ENCODE measurements at regions not wholly inside any gene's neighbourhood (a gene's known extent, or its start where the extent isn't known, plus 50 kb on each side); places are given as distances from the start of the nearest gene placed in this dataset.

GRCh38 chr1:5526822-5527551, 465.2 kb downstream of the NPHP4 start (continued):
- TF ChIP-seq REST (IDR thresholded peaks at IDR 0.05; ENCODE audit: low read depth) (no peak), FOSL1 (IDR thresholded peaks at IDR 0.05; ENCODE audit: low read depth) (no peak), SRF (IDR thresholded peaks at IDR 0.05; ENCODE audit: low read depth) (no peak), ELF1 (IDR thresholded peaks at IDR 0.05; ENCODE audit: borderline replicate concordance, low read depth) (no peak)

GRCh38 chr1:5526385-5526750, 465.9 kb downstream of the NPHP4 start:
- Histone ChIP-seq H3K9me2 (ENCODE audit: insufficient read depth) (no peaks in the 10 kb centered on the region), H4K20me1 (ENCODE audit: insufficient read depth) (no peaks in the 10 kb centered on the region), H3K79me2 (ENCODE audit: insufficient read depth, low read length) (no peaks in the 10 kb centered on the region), H3K4me2 (ENCODE audit: low read length) (no peak overlapping the region), H3K36me3 (ENCODE audit: control insufficient read depth in 1 of 2, insufficient read depth in 2 of 2, low read length in 2 of 2) (no peaks in the 10 kb centered on the region), H3K9me3 (ENCODE audit: control insufficient read depth in 1 of 2, insufficient read depth in 1 of 2, low read depth in 1 of 2, low read length in 2 of 2) (no peaks in the 10 kb centered on the region), H3K27me3 (ENCODE audit: insufficient read depth, low read length) (peaks cover 19% of the 10 kb centered on the region; the same call in 1 of the 2 replicates), H2AFZ (ENCODE audit: low read depth, low read length, poor library complexity, severe bottlenecking) (no peak overlapping the region), H3K4me1 (ENCODE audit: control insufficient read depth in 1 of 2, insufficient read depth in 2 of 2, low read length in 2 of 2) (no peaks in the 10 kb centered on the region), H3K27ac (ENCODE audit: low read depth, low read length) (no peak overlapping the region), H3K4me3 (replicated peaks in 1 of 2; ENCODE audit: low read depth in 1 of 2, low read length in 2 of 2) (no peak overlapping the region), H3K9ac (ENCODE audit: low read length) (no peak overlapping the region)
- CTCF ChIA-PET, result no interaction called here
- RAD21 ChIA-PET (ENCODE audit: low non-redundant PET in 1 of 2, low total read pairs in 2 of 2, uncharacterized antibody in 2 of 2, unreplicated experiment in 2 of 2), result no interaction called here
- POLR2A ChIA-PET, result no interaction called here
- intact Hi-C loops (cut with micrococcal nuclease), result no loop called here
- BruUV-seq (replicated peaks), result no TSS peak
- no peak for ATAC-seq
- no peak for DNase-seq (ENCODE audit: low read depth, low spot score)
- TF ChIP-seq SIN3A (IDR thresholded peaks at IDR 0.05; ENCODE audit: low read depth) (no peak), RAD21 (IDR thresholded peaks at IDR 0.05; ENCODE audit: low read depth) (no peak), ZBTB33 (IDR thresholded peaks at IDR 0.05; ENCODE audit: extremely low read depth, insufficient replicate concordance, low read length) (no peak), CBX3 (IDR thresholded peaks at IDR 0.05; ENCODE audit: low read depth) (no peak), ELF1 (IDR thresholded peaks at IDR 0.05; ENCODE audit: borderline replicate concordance, low read depth) (no peak), POLR2AphosphoS5 (IDR thresholded peaks at IDR 0.05; ENCODE audit: low read depth, low read length) (no peak), ATF3 (IDR thresholded peaks at IDR 0.05) (no peak), CEBPB (IDR thresholded peaks at IDR 0.05; ENCODE audit: low read depth) (no peak), YY1 (IDR thresholded peaks at IDR 0.05; ENCODE audit: extremely low read depth, insufficient replicate concordance, low read depth, low read length) (no peak), TCF7L2 (IDR thresholded peaks at IDR 0.05; ENCODE audit: borderline replicate concordance, extremely low read depth, insufficient read depth, insufficient read length) (no peak), FOSL1 (IDR thresholded peaks at IDR 0.05; ENCODE audit: low read depth) (no peak), EZH2phosphoT487 (IDR thresholded peaks at IDR 0.05; ENCODE audit: borderline replicate concordance) (no peak), JUND (IDR thresholded peaks at IDR 0.05) (no peak)

Measured in HCT116 (cell line).